H1 (cell line): ENCODE measurements at regions not wholly inside any gene's neighbourhood (a gene's known extent, or its start where the extent isn't known, plus 50 kb on each side); places are given as distances from the start of the nearest gene placed in this dataset.

Source experiments
- NRF1 ChIP-seq: IDR thresholded peaks from 2 replicates; pipeline ENCODE4 v1.6.1; 2011; ENCODE audit warnings: mild to moderate bottlenecking, low read depth, low read length, improper control_type of control experiment
- POLR2A ChIP-seq, 2 experiments: IDR thresholded peaks; 1 replicate in 1 of 2; 2 replicates in 1 of 2; pipeline ENCODE4 v1.6.1; 2011; ENCODE audit warnings: low read depth in 2 of 2, low read length in 2 of 2, mild to moderate bottlenecking in 2 of 2; ENCODE audit errors: control extremely low read depth in 1 of 2
- SP4 ChIP-seq: IDR thresholded peaks from 2 replicates; pipeline ENCODE4 v1.6.1; 2012; ENCODE audit warnings: low read length, inconsistent platforms
- TBP ChIP-seq: IDR thresholded peaks from 2 replicates; pipeline ENCODE4 v1.6.1; 2011; ENCODE audit warnings: low read depth, low read length, improper control_type of control experiment
- TF ChIP-seq, protein P1 (sequence below), 3 experiments: IDR thresholded peaks; 1 replicate in 2 of 3; 2 replicates in 1 of 3; pipeline versions ENCODE4 v1.5.1 to v1.6.1; 2011; ENCODE audit warnings: low read length in 3 of 3, mild to moderate bottlenecking in 3 of 3, inconsistent platforms in 2 of 3, low read depth in 1 of 3, moderate library complexity in 1 of 3; ENCODE audit not compliant: insufficient read depth in 1 of 3; ENCODE audit errors: control extremely low read depth in 1 of 3
- TF ChIP-seq, protein P2 (sequence below): IDR thresholded peaks from 2 replicates; pipeline ENCODE4 v1.6.1; 2011; ENCODE audit warnings: low read length, improper control_type of control experiment

DNA sequence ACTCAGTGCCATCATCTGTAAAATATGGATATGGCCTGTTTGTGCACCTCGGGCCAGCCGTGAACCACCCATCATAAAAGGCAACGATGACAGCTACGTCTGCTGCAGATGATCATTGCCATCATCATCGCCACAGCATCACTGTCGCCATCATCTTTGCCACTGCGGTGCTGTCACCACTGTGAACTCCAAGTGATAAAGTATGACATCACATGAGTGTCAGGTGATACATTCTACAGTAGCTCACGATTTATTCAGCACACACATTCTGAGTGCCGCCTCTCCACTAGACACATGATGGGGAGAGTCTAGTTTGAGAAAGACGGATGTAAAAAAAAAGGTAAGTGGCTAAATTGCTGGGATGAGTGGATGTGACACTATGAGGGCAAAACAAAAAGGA lies 755.4 kb upstream of the RAB6C start:
- no peak for TF ChIP-seq NRF1
- TF ChIP-seq TBP: no peak
- no peak for TF ChIP-seq POLR2A (IDR thresholded peaks at IDR 0.05; ENCODE audit: control extremely low read depth in 1 of 2, low read depth in 2 of 2, low read length in 2 of 2)
- TF ChIP-seq, protein P1, sequence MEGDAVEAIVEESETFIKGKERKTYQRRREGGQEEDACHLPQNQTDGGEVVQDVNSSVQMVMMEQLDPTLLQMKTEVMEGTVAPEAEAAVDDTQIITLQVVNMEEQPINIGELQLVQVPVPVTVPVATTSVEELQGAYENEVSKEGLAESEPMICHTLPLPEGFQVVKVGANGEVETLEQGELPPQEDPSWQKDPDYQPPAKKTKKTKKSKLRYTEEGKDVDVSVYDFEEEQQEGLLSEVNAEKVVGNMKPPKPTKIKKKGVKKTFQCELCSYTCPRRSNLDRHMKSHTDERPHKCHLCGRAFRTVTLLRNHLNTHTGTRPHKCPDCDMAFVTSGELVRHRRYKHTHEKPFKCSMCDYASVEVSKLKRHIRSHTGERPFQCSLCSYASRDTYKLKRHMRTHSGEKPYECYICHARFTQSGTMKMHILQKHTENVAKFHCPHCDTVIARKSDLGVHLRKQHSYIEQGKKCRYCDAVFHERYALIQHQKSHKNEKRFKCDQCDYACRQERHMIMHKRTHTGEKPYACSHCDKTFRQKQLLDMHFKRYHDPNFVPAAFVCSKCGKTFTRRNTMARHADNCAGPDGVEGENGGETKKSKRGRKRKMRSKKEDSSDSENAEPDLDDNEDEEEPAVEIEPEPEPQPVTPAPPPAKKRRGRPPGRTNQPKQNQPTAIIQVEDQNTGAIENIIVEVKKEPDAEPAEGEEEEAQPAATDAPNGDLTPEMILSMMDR (IDR thresholded peaks at IDR 0.05; ENCODE audit: control extremely low read depth in 1 of 3, insufficient read depth in 1 of 3, low read depth in 1 of 3, low read length in 3 of 3): no peak
- no peak for TF ChIP-seq SP4
- TF ChIP-seq, protein P2, sequence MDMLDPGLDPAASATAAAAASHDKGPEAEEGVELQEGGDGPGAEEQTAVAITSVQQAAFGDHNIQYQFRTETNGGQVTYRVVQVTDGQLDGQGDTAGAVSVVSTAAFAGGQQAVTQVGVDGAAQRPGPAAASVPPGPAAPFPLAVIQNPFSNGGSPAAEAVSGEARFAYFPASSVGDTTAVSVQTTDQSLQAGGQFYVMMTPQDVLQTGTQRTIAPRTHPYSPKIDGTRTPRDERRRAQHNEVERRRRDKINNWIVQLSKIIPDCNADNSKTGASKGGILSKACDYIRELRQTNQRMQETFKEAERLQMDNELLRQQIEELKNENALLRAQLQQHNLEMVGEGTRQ: no peak
